CD14-positive monocyte (primary cell): ENCODE measurements at regions not wholly inside any gene's neighbourhood (a gene's known extent, or its start where the extent isn't known, plus 50 kb on each side); places are given as distances from the start of the nearest gene placed in this dataset.
A peak's percentile ranks its signal among the peaks of the same experiment; 100 is the strongest.

Source experiments
- DNase-seq, 3 donors: peaks; one replicate each; pipeline ENCODE4 v3.0.0-alpha.2; 2011 to 2022
- H2AFZ ChIP-seq: 2 replicates; pipeline ENCODE4 v1.6.0; 2012; ENCODE audit warnings: mild to moderate bottlenecking, low read depth, low read length, inconsistent platforms; ENCODE audit not compliant: insufficient read depth, poor library complexity, severe bottlenecking
- H3K27ac ChIP-seq, 2 donors: 1 replicate in 1 of 2; 2 replicates in 1 of 2; pipeline ENCODE4 v1.5.1; 2012 to 2013; ENCODE audit warnings: low read length in 2 of 2, control low read depth in 1 of 2, inconsistent platforms in 1 of 2, low read depth in 1 of 2, mild to moderate bottlenecking in 1 of 2
- H3K27me3 ChIP-seq, 2 donors: one replicate each; pipeline versions ENCODE4 v1.6.0 to v1.6.1; 2011 to 2013; ENCODE audit warnings: low read length in 2 of 2; ENCODE audit not compliant: control insufficient read depth in 2 of 2, insufficient read depth in 2 of 2
- H3K36me3 ChIP-seq, 2 donors: replicated peaks in 1 of 2; 1 replicate in 1 of 2; 2 replicates in 1 of 2; pipeline versions ENCODE4 v1.5.1 to v1.6.1; 2012 to 2013; ENCODE audit warnings: low read length in 2 of 2, control low read depth in 1 of 2, inconsistent platforms in 1 of 2, mild to moderate bottlenecking in 1 of 2; ENCODE audit not compliant: insufficient read depth in 2 of 2, control insufficient read depth in 1 of 2
- H3K4me1 ChIP-seq, 2 donors: 1 replicate in 1 of 2; 2 replicates in 1 of 2; pipeline versions ENCODE4 v1.5.1 to v1.6.1; 2012 to 2013; ENCODE audit warnings: low read length in 2 of 2, control low read depth in 1 of 2, inconsistent platforms in 1 of 2, mild to moderate bottlenecking in 1 of 2, moderate library complexity in 1 of 2; ENCODE audit not compliant: insufficient read depth in 2 of 2, control insufficient read depth in 1 of 2
- H3K4me2 ChIP-seq: replicated peaks from 2 replicates; pipeline ENCODE3; 2012; ENCODE audit warnings: low read length, moderate library complexity, mild to moderate bottlenecking; ENCODE audit not compliant: poor library complexity, severe bottlenecking; ENCODE audit errors: extremely low read depth
- H3K4me3 ChIP-seq, 3 experiments: fragments of 200-600 bp in 1 of 3; sonication (generic) in 1 of 3; replicated peaks in 1 of 3; 1 replicate in 2 of 3; 2 replicates in 1 of 3; pipeline ENCODE4 v1.5.1; 2011 to 2013; ENCODE audit warnings: low read length in 3 of 3, mild to moderate bottlenecking in 3 of 3, control low read depth in 2 of 3, low read depth in 2 of 3, inconsistent platforms in 1 of 3, moderate library complexity in 1 of 3
- H3K79me2 ChIP-seq: 2 replicates; pipeline ENCODE4 v1.6.0; 2012; ENCODE audit warnings: mild to moderate bottlenecking, control low read depth, inconsistent platforms, low read length, moderate library complexity; ENCODE audit not compliant: insufficient read depth
- H3K9ac ChIP-seq: 2 replicates; pipeline ENCODE4 v1.6.0; 2017; ENCODE audit warnings: low read length, mild to moderate bottlenecking; ENCODE audit not compliant: insufficient read depth, poor library complexity, severe bottlenecking
- H3K9me3 ChIP-seq, 2 donors: replicated peaks in 1 of 2; 1 replicate in 1 of 2; 2 replicates in 1 of 2; pipeline versions ENCODE4 v1.5.1 to v1.6.1; 2012 to 2013; ENCODE audit warnings: low read length in 2 of 2, control low read depth in 1 of 2; ENCODE audit not compliant: control insufficient read depth in 1 of 2, insufficient read depth in 1 of 2
- H4K20me1 ChIP-seq: 2 replicates; pipeline ENCODE4 v1.6.0; 2012; ENCODE audit warnings: mild to moderate bottlenecking, low read length, control low read depth, moderate library complexity; ENCODE audit not compliant: insufficient read depth
- H3K27ac Mint-ChIP-seq, 7 donors: one replicate each; pipeline ENCODE4 v1.8.0; 2020; ENCODE audit warnings: mild to moderate bottlenecking in 7 of 7, mixed read lengths in 7 of 7, moderate library complexity in 6 of 7, inconsistent platforms in 2 of 7
- H3K27me3 Mint-ChIP-seq, 3 donors: one replicate each; pipeline ENCODE4 v1.8.0; 2021 to 2022; ENCODE audit warnings: low read depth in 3 of 3, mild to moderate bottlenecking in 3 of 3, mixed read lengths in 3 of 3, moderate library complexity in 3 of 3, inconsistent platforms in 1 of 3
- H3K36me3 Mint-ChIP-seq, 2 donors: one replicate each; pipeline ENCODE4 v1.8.0; 2020; ENCODE audit warnings: mixed read lengths in 2 of 2, inconsistent platforms in 1 of 2, mild to moderate bottlenecking in 1 of 2
- H3K4me1 Mint-ChIP-seq: one replicate; pipeline ENCODE4 v1.8.0; 2020; ENCODE audit warnings: mild to moderate bottlenecking, mixed read lengths
- H3K4me3 Mint-ChIP-seq, 2 donors: one replicate each; pipeline ENCODE4 v1.8.0; 2020; ENCODE audit warnings: mild to moderate bottlenecking in 2 of 2, mixed read lengths in 2 of 2, moderate library complexity in 1 of 2
- H3K9me3 Mint-ChIP-seq, 7 donors: one replicate each; pipeline ENCODE4 v1.8.0; 2020 to 2022; ENCODE audit warnings: mixed read lengths in 7 of 7, mild to moderate bottlenecking in 6 of 7, moderate library complexity in 6 of 7, inconsistent platforms in 2 of 7
- CTCF ChIP-seq: fragments of 200-600 bp; IDR thresholded peaks from one replicate; pipeline ENCODE4 v1.8.0; 2022; ENCODE audit warnings: antibody characterized with exemption, mild to moderate bottlenecking
- WGBS: methylation state at CpG from one replicate; pipeline ENCODE4 v1.1.5; 2013; ENCODE audit warnings: missing lambda C conversion rate; ENCODE audit not compliant: insufficient coverage; 5-methylcytosine and 5-hydroxymethylcytosine counted together
- intact Hi-C, 2 donors: fragments of 100-400 bp; cut with micrococcal nuclease; formaldehyde crosslinking; loops; one replicate each; pipeline versions ENCODE4 v1.15.0 to v1.15.1; 2023

- Mint-ChIP-seq H3K4me1 (peaks cover 5% of the 10 kb centered on the region), H3K27ac (peak overlapping the region in 1 of 7 donors; percentile 2), H3K36me3 (no peaks in the 10 kb centered on the region), H3K4me3 (no peak overlapping the region), H3K9me3 (peaks cover 5 to 7% (median 6%) of the 10 kb centered on the region in 7 donors), H3K27me3 (peaks cover 22 to 34% (median 29%) of the 10 kb centered on the region in 3 donors)
- Histone ChIP-seq H3K27me3 (peaks cover 19 to 51% of the 10 kb centered on the region in 2 donors), H3K9me3 (no peaks in the 10 kb centered on the region), H3K4me2 (no peak overlapping the region), H2AFZ (no peak overlapping the region), H3K27ac (no peak overlapping the region), H3K9ac (no peak overlapping the region), H3K36me3 (no peaks in the 10 kb centered on the region), H3K79me2 (no peaks in the 10 kb centered on the region), H4K20me1 (no peaks in the 10 kb centered on the region), H3K4me1 (no peaks in the 10 kb centered on the region), H3K4me3 (no peak overlapping the region)
- intact Hi-C loops: no loop called here
- no peak for DNase-seq
- no peak for TF ChIP-seq CTCF
- 89% methylated on average over 2 of the region's 4 CpGs for WGBS
Measured at GRCh38 chr14:34204774-34205173, 253.9 kb upstream of the EGLN3 start.

GRCh38 chr14:34203251-34203722, 252.4 kb upstream of the EGLN3 start:
- DNase-seq: no peak
- no peaks in the 10 kb centered on the region for H3K4me1 ChIP-seq
- H3K36me3 ChIP-seq: no peaks in the 10 kb centered on the region
- Mint-ChIP-seq H3K36me3 (no peaks in the 10 kb centered on the region), H3K9me3 (peaks cover 5 to 7% (median 6%) of the 10 kb centered on the region in 7 donors), H3K4me1 (peaks cover 5% of the 10 kb centered on the region), H3K27me3 (peaks cover 22 to 40% (median 30%) of the 10 kb centered on the region in 3 donors), H3K27ac (no peak overlapping the region), H3K4me3 (no peak overlapping the region)
- H3K4me3 ChIP-seq: no peak overlapping the region
- intact Hi-C loops: no loop called here
- no peak overlapping the region for H3K9ac ChIP-seq
- no peak overlapping the region for H3K4me2 ChIP-seq
- H3K9me3 ChIP-seq: no peaks in the 10 kb centered on the region
- no peaks in the 10 kb centered on the region for H3K79me2 ChIP-seq
- TF ChIP-seq CTCF: no peak
- H3K27me3 ChIP-seq: peaks cover 22 to 43% of the 10 kb centered on the region in 2 donors
- no peak overlapping the region for H3K27ac ChIP-seq
- H2AFZ ChIP-seq: no peak overlapping the region
- WGBS: no CpG with 5 or more reads among the region's 4 CpGs
- no peaks in the 10 kb centered on the region for H4K20me1 ChIP-seq
